Heart right ventricle (tissue), 16 donors: ENCODE measurements at regions not wholly inside any gene's neighbourhood (a gene's known extent, or its start where the extent isn't known, plus 50 kb on each side); places are given as distances from the start of the nearest gene placed in this dataset.

Experiments used
- ATAC-seq, 8 donors: fragments of 200-7000 bp; cut with Tn5 transposase; one replicate each; pipeline ENCODE4 v1.9.1; 2020; ENCODE audit warnings: mild to moderate bottlenecking in 8 of 8, moderate library complexity in 8 of 8, moderate number of reproducible peaks in 1 of 8
- DNase-seq, 2 donors: peaks; one replicate each; pipeline ENCODE4 v3.0.0-alpha.2; 2020
- H3K27ac ChIP-seq, 10 donors: fragments of 200-600 bp; sonication (generic) in 2 of 10; one replicate each; pipeline versions ENCODE4 v1.5.0 to v1.8.0; 2020 to 2022; ENCODE audit warnings: mild to moderate bottlenecking in 3 of 10
- H3K27me3 ChIP-seq, 7 donors: fragments of 200-600 bp; one replicate each; pipeline ENCODE4 v1.8.0; 2021 to 2022; ENCODE audit warnings: mild to moderate bottlenecking in 2 of 7
- H3K36me3 ChIP-seq, 9 donors: fragments of 200-600 bp; sonication (generic) in 1 of 9; one replicate each; pipeline versions ENCODE4 v1.5.0 to v1.8.0; 2020 to 2022; ENCODE audit warnings: mild to moderate bottlenecking in 2 of 9
- H3K4me1 ChIP-seq, 9 donors: fragments of 200-600 bp; sonication (generic) in 1 of 9; one replicate each; pipeline versions ENCODE4 v1.5.0 to v1.8.0; 2020 to 2022; ENCODE audit warnings: mild to moderate bottlenecking in 4 of 9
- H3K4me3 ChIP-seq, 10 donors: fragments of 200-600 bp; sonication (generic) in 2 of 10; one replicate each; pipeline versions ENCODE4 v1.5.0 to v1.8.0; 2020 to 2022; ENCODE audit warnings: mild to moderate bottlenecking in 7 of 10, moderate library complexity in 2 of 10
- H3K9me3 ChIP-seq, 11 donors: fragments of 200-600 bp in 10 of 11; sonication (generic) in 2 of 11; one replicate each; pipeline versions ENCODE4 v1.5.0 to v1.8.0; 2013 to 2022; ENCODE audit warnings: mild to moderate bottlenecking in 2 of 11, control low read depth in 1 of 11, moderate library complexity in 1 of 11
- WGBS, 2 donors: extraction: QIAGEN DNeasy Blood & Tissue Kit; methylation state at CpG; one replicate each; pipeline ENCODE4 v1.1.7; 2013; ENCODE audit warnings: inconsistent platforms in 1 of 2; 5-methylcytosine and 5-hydroxymethylcytosine counted together
- intact Hi-C, 10 donors: fragments of 100-400 bp; cut with DNase I; formaldehyde crosslinking; loops; one replicate each; pipeline versions ENCODE4 v1.11.1 to v1.14.2; 2022
- TF ChIP-seq, protein P1 (sequence below), 9 donors: fragments of 200-600 bp; sonication (generic) in 2 of 9; IDR thresholded peaks; one replicate each; pipeline versions ENCODE4 v1.5.0 to v1.8.0; 2021 to 2022; ENCODE audit warnings: antibody characterized with exemption in 9 of 9, mild to moderate bottlenecking in 5 of 9, moderate library complexity in 1 of 9
- donor health status: Arrhythmogenic right ventricular cardiomyopathy.
- donor health status: ischemic (EF 13 %, LVEDD 7.1; RV severe dilation, severe dysfunction).
- donor health status: healthy with polysubstance abuse.
- donor health status: DM: no; HTN: yes; CAD: no.
- donor health status: DM: no; HTN: no; CAD: no.
- donor health status: ischemic (EF 25% LVEDD 6.9; RV normal size, moderate dysfunction).
- donor health status: ischemic (EF 25% LVEDD 5.7; RV mildly dilated, moderate dysfunction).
- donor health status: healthy.
- donor health status: DM: yes; HTN: yes; CAD: no.
- donor health status: Ischemic cardiomyopathy.
- donor health status: ischemic (EF 35%, LVEDD 5.7; RV mildly dilated, moderate dysfunction).
- donor health status: nonischemic (EF 11% LVEDD 7.7; RV severe dilation, severe dysfunction).
- donor health status: DM: yes; HTN: yes; CAD: no.
- donor health status: PGD.
- donor health status: ischemic (EF 29% LVEDD 5.4; RV normal size, mild dysfunction).
- donor health status: nonischemic (EF 23%, LVEDD 6.1; RV moderate dilation, normal function).

DNA sequence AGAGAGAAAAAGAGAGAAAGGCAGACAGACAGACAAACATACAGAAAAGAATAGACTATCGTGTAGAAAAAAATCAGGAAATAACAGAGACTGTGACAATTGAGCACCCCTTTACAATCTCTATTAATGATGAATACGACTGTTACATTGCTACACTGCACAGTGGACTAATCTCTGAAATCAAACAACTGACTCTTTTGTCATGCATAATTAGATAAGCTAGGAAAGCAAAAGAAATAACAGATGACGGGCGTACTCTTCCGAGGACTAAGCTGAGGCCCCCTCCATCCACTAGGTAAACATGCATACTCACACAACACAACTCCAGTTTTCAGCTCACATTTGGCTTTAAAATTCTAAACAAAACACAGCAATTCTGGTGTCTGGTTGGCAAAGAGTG is 267.0 kb downstream of the NOL4 start:
- no peaks in the 10 kb centered on the region for H3K9me3 ChIP-seq
- H3K36me3 ChIP-seq, result no peaks in the 10 kb centered on the region
- WGBS, 2 donors, result 72 to 76% methylated on average over 5 of the region's 5 CpGs
- no peak overlapping the region for H3K4me3 ChIP-seq
- TF ChIP-seq, protein P1, sequence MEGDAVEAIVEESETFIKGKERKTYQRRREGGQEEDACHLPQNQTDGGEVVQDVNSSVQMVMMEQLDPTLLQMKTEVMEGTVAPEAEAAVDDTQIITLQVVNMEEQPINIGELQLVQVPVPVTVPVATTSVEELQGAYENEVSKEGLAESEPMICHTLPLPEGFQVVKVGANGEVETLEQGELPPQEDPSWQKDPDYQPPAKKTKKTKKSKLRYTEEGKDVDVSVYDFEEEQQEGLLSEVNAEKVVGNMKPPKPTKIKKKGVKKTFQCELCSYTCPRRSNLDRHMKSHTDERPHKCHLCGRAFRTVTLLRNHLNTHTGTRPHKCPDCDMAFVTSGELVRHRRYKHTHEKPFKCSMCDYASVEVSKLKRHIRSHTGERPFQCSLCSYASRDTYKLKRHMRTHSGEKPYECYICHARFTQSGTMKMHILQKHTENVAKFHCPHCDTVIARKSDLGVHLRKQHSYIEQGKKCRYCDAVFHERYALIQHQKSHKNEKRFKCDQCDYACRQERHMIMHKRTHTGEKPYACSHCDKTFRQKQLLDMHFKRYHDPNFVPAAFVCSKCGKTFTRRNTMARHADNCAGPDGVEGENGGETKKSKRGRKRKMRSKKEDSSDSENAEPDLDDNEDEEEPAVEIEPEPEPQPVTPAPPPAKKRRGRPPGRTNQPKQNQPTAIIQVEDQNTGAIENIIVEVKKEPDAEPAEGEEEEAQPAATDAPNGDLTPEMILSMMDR (IDR thresholded peaks at IDR 0.05), result no peak
- ATAC-seq, result no peak
- DNase-seq, result no peak
- intact Hi-C loops, result loop anchor here in 1 of 10 donors (5.0 kb wide), 1 partner anchor 890 kb away; no protein-coding TSS in a partner anchor
- no peaks in the 10 kb centered on the region for H3K4me1 ChIP-seq
- H3K27me3 ChIP-seq, result no peaks in the 10 kb centered on the region
- no peak overlapping the region for H3K27ac ChIP-seq

DNA sequence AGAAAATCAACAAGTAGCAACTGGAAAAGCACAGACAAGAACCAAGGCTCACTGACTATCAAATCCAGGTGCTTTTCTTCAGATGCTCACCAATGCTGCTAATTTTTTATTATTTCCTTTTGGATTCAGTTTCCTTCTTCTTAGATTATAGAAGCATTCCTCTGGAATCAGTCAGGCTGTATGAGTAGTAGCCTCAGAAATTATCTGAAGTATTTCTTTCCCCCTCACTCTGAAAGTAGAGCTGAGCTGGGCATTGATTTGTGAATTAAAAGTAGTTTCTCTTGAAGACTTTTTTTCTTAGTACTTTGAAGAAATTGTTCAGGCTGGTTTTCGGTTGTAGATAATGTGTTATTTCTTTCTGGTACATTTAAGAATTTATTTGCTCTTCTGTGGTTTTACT is 273.7 kb downstream of the NOL4 start:
- H3K4me1 ChIP-seq, result no peaks in the 10 kb centered on the region
- ATAC-seq, result no peak
- DNase-seq, result no peak
- H3K9me3 ChIP-seq, result no peaks in the 10 kb centered on the region
- no peak overlapping the region for H3K4me3 ChIP-seq
- WGBS, 2 donors, result 74 to 84% methylated on average over 1 of the region's 1 CpG
- no peak overlapping the region for H3K27ac ChIP-seq
- TF ChIP-seq, protein P1 (IDR thresholded peaks at IDR 0.05), result no peak
- no peaks in the 10 kb centered on the region for H3K36me3 ChIP-seq
- intact Hi-C loops, result no loop called here
- H3K27me3 ChIP-seq, result no peaks in the 10 kb centered on the region

DNA sequence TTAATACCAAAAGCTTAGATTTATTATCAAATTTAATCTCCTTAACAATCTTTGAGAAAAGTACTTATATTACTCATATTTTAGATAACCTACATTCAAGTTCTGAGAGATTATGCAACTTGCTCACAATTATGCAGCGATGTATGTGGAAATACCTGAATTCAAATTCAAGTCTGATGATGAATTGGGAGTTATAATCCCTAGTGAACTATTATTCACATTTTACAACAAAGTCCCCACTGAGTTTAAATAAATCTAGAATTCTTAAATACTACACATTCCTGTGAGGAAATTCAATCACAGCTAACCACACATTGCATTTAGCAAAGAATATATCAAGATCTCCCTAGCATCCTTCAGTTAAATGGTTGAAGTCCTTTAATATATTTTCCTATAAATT is 278.4 kb downstream of the NOL4 start:
- no peak overlapping the region for H3K4me3 ChIP-seq
- no peak for ATAC-seq
- H3K9me3 ChIP-seq, result no peaks in the 10 kb centered on the region
- WGBS, 2 donors, result 88 to 95% methylated on average over 1 of the region's 1 CpG
- DNase-seq, result no peak
- no peaks in the 10 kb centered on the region for H3K36me3 ChIP-seq
- H3K27ac ChIP-seq, result no peak overlapping the region
- intact Hi-C loops, result loop anchor here in 1 of 10 donors (10.0 kb wide), 1 partner anchor 58 kb away; no protein-coding TSS in a partner anchor
- TF ChIP-seq, protein P1 (IDR thresholded peaks at IDR 0.05), result no peak
- no peaks in the 10 kb centered on the region for H3K4me1 ChIP-seq
- no peaks in the 10 kb centered on the region for H3K27me3 ChIP-seq

DNA sequence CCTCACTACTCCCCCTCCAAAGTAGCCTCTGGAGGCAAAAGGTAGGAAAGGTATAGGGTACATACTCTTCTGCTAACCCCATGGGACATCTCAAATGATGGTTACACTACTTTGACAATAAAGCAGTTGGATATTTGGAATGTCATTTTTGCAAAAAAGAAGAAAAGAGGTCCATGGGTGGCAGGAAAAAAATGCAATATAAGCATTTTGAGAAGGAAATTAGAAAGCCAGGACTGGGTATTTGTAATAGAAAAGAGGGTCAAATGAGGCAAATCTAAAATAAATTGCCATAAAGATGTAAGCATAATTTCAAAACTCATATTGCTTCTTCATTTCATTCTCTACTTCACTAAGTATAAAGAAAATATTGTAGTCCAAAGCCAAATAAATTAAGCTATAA is 280.2 kb downstream of the NOL4 start:
- no peak for ATAC-seq
- no peak for DNase-seq
- Histone ChIP-seq H3K4me1 (no peaks in the 10 kb centered on the region), H3K9me3 (peaks cover 0 to 8% (median 0%) of the 10 kb centered on the region in 11 donors), H3K36me3 (no peaks in the 10 kb centered on the region), H3K27me3 (no peaks in the 10 kb centered on the region), H3K4me3 (no peak overlapping the region), H3K27ac (no peak overlapping the region)
- intact Hi-C loops, result loop anchor here in 1 of 10 donors (10.0 kb wide), 1 partner anchor 60 kb away; no protein-coding TSS in a partner anchor
- TF ChIP-seq, protein P1 (IDR thresholded peaks at IDR 0.05), result no peak
